ENCODE measurements at regions not wholly inside any gene's neighbourhood (a gene's known extent, or its start where the extent isn't known, plus 50 kb on each side); places are given as distances from the start of the nearest gene placed in this dataset.

- no peak overlapping the region for H3K27ac Mint-ChIP-seq
- no peak for ATAC-seq
- peaks cover 4% of the 10 kb centered on the region for H3K9me3 Mint-ChIP-seq
- H3K4me3 Mint-ChIP-seq: no peak overlapping the region
- no peaks in the 10 kb centered on the region for H3K4me1 Mint-ChIP-seq (ENCODE audit: low read depth)
- H3K27me3 Mint-ChIP-seq: no peaks in the 10 kb centered on the region
- intact Hi-C loops (cut with micrococcal nuclease): no loop called here
- no peak for DNase-seq
- ChIA-PET CTCF (no interaction called here), POLR2A (no interaction called here)
- no peak for TF ChIP-seq CTCF (IDR thresholded peaks at IDR 0.05)
- no peaks in the 10 kb centered on the region for H3K36me3 Mint-ChIP-seq (ENCODE audit: low read depth)
Observed at GRCh38 chr2:67015681-67016080, 381.5 kb upstream of the ETAA1 start.

GRCh38 chr2:67018301-67018700, 378.8 kb upstream of the ETAA1 start:
- no peak for TF ChIP-seq CTCF (IDR thresholded peaks at IDR 0.05)
- no peak overlapping the region for H3K4me3 Mint-ChIP-seq
- no peaks in the 10 kb centered on the region for H3K27me3 Mint-ChIP-seq
- ChIA-PET POLR2A (no interaction called here), CTCF (no interaction called here)
- DNase-seq: no peak
- ATAC-seq: no peak
- H3K9me3 Mint-ChIP-seq: peaks cover 7% of the 10 kb centered on the region
- H3K36me3 Mint-ChIP-seq (ENCODE audit: low read depth): no peaks in the 10 kb centered on the region
- intact Hi-C loops (cut with micrococcal nuclease): no loop called here
- H3K4me1 Mint-ChIP-seq (ENCODE audit: low read depth): no peaks in the 10 kb centered on the region
- no peak overlapping the region for H3K27ac Mint-ChIP-seq

GRCh38 chr2:67032076-67032475, 365.1 kb upstream of the ETAA1 start:
- no peaks in the 10 kb centered on the region for H3K4me1 Mint-ChIP-seq (ENCODE audit: low read depth)
- no peak overlapping the region for H3K27ac Mint-ChIP-seq
- H3K4me3 Mint-ChIP-seq: no peak overlapping the region
- H3K9me3 Mint-ChIP-seq: no peaks in the 10 kb centered on the region
- DNase-seq (no peak), ATAC-seq (no peak)
- no peaks in the 10 kb centered on the region for H3K36me3 Mint-ChIP-seq (ENCODE audit: low read depth)
- POLR2A ChIA-PET: no interaction called here
- CTCF ChIA-PET: no interaction called here
- no peaks in the 10 kb centered on the region for H3K27me3 Mint-ChIP-seq
- intact Hi-C loops (cut with micrococcal nuclease): no loop called here
- TF ChIP-seq CTCF (IDR thresholded peaks at IDR 0.05): no peak

GRCh38 chr2:67036444-67036843, 360.7 kb upstream of the ETAA1 start:
- CTCF ChIA-PET: no interaction called here
- H3K27ac Mint-ChIP-seq: no peak overlapping the region
- no peak for ATAC-seq
- H3K9me3 Mint-ChIP-seq: no peaks in the 10 kb centered on the region
- no peaks in the 10 kb centered on the region for H3K27me3 Mint-ChIP-seq
- no peak overlapping the region for H3K4me3 Mint-ChIP-seq
- TF ChIP-seq CTCF (IDR thresholded peaks at IDR 0.05): no peak
- POLR2A ChIA-PET: no interaction called here
- H3K36me3 Mint-ChIP-seq (ENCODE audit: low read depth): no peaks in the 10 kb centered on the region
- no peak for DNase-seq
- H3K4me1 Mint-ChIP-seq (ENCODE audit: low read depth): no peaks in the 10 kb centered on the region
- intact Hi-C loops (cut with micrococcal nuclease): no loop called here

GRCh38 chr2:67037655-67038054, 359.5 kb upstream of the ETAA1 start:
- no peak for DNase-seq
- Mint-ChIP-seq H3K27ac (no peak overlapping the region), H3K27me3 (no peaks in the 10 kb centered on the region), H3K4me1 (ENCODE audit: low read depth) (no peaks in the 10 kb centered on the region), H3K36me3 (ENCODE audit: low read depth) (no peaks in the 10 kb centered on the region), H3K9me3 (no peaks in the 10 kb centered on the region), H3K4me3 (no peak overlapping the region)
- TF ChIP-seq CTCF (IDR thresholded peaks at IDR 0.05): no peak
- CTCF ChIA-PET: no interaction called here
- POLR2A ChIA-PET: no interaction called here
- ATAC-seq: no peak
- intact Hi-C loops (cut with micrococcal nuclease): no loop called here

All from activated CD8-positive, alpha-beta T cell treated with anti-CD3 and anti-CD28 coated beads for 36 hours (primary cell).